HepG2 (cell line): ENCODE measurements at regions not wholly inside any gene's neighbourhood (a gene's known extent, or its start where the extent isn't known, plus 50 kb on each side); places are given as distances from the start of the nearest gene placed in this dataset.

Experiments used
- CTCF ChIP-seq: sonication (generic); formaldehyde crosslinking; IDR thresholded peaks from 2 replicates; pipeline ENCODE4 v1.5.0; 2020; ENCODE audit warnings: mild to moderate bottlenecking, missing genetic modification reagents, moderate library complexity
- GRHL1 ChIP-seq: sonication (generic); formaldehyde crosslinking; conservative IDR thresholded peaks from 2 replicates; pipeline ENCODE4 v1.8.0; 2022; ENCODE audit warnings: missing genetic modification reagents
- PATZ1 ChIP-seq: sonication (generic); formaldehyde crosslinking; IDR thresholded peaks from 2 replicates; pipeline ENCODE4 v1.4.0; 2020; ENCODE audit warnings: missing genetic modification reagents

- TF ChIP-seq CTCF (no peak), GRHL1 (no peak), PATZ1 (CRISPR knock-in tag) (no peak)
Measured at GRCh38 chr18:22680944-22681343, 252.2 kb upstream of the RBBP8 start.
